NCI-H1417 treated with DMSO at 0.1 percent for 48 hours (cell line): ENCODE measurements at regions not wholly inside any gene's neighbourhood (a gene's known extent, or its start where the extent isn't known, plus 50 kb on each side); places are given as distances from the start of the nearest gene placed in this dataset.

Source experiments
- DNase-seq: peaks from one replicate; lab custom pipeline; 2025; lab: John Stamatoyannopoulos, UW

- DNase-seq: no peak
These were observed 50.3 kb downstream of the PLXNA1 start for GRCh38 chr3:127033171-127033570.

GRCh38 chr3:127033786-127034185 is 50.9 kb downstream of the PLXNA1 start:
- no peak for DNase-seq

- DNase-seq: no peak
These were observed 51.5 kb downstream of the PLXNA1 start for GRCh38 chr3:127034195-127034989.

- no peak for DNase-seq
These were observed 52.2 kb downstream of the PLXNA1 start for GRCh38 chr3:127034990-127035652.

GRCh38 chr3:127035677-127036076 is 52.8 kb downstream of the PLXNA1 start:
- no peak for DNase-seq

GRCh38 chr3:127036209-127037020 is 53.5 kb downstream of the PLXNA1 start:
- DNase-seq: no peak

- DNase-seq: no peak
These were observed 54.1 kb downstream of the PLXNA1 start for GRCh38 chr3:127037021-127037400.

- DNase-seq: no peak
These were observed 54.5 kb downstream of the PLXNA1 start for GRCh38 chr3:127037418-127037841.

- DNase-seq: no peak
These were observed 55.1 kb downstream of the PLXNA1 start for GRCh38 chr3:127037971-127038446.

GRCh38 chr3:127038466-127038865 is 55.6 kb downstream of the PLXNA1 start:
- no peak for DNase-seq

GRCh38 chr3:127038923-127039581 is 56.1 kb downstream of the PLXNA1 start:
- no peak for DNase-seq

GRCh38 chr3:127039719-127040118 is 56.8 kb downstream of the PLXNA1 start:
- no peak for DNase-seq

- DNase-seq: no peak
These were observed 57.3 kb downstream of the PLXNA1 start for GRCh38 chr3:127040216-127040615.

- DNase-seq: no peak
These were observed 58.4 kb downstream of the PLXNA1 start for GRCh38 chr3:127041264-127041820.

GRCh38 chr3:127041933-127042332 is 59.0 kb downstream of the PLXNA1 start:
- no peak for DNase-seq

GRCh38 chr3:127042634-127043033 is 59.7 kb downstream of the PLXNA1 start:
- DNase-seq: no peak

- DNase-seq: no peak
These were observed 60.2 kb downstream of the PLXNA1 start for GRCh38 chr3:127043041-127043641.

GRCh38 chr3:127043731-127044510 is 61.0 kb downstream of the PLXNA1 start:
- no peak for DNase-seq

- no peak for DNase-seq
These were observed 62.1 kb downstream of the PLXNA1 start for GRCh38 chr3:127044996-127045395.

GRCh38 chr3:127045435-127046045 is 62.6 kb downstream of the PLXNA1 start:
- DNase-seq: no peak
